Mesenchymal stem cell (in vitro differentiated cells and primary cell): ENCODE measurements at regions not wholly inside any gene's neighbourhood (a gene's known extent, or its start where the extent isn't known, plus 50 kb on each side); places are given as distances from the start of the nearest gene placed in this dataset.

Experiments used
- DNase-seq: peaks from one replicate; pipeline ENCODE4 v3.0.0-alpha.2; 2013
- H2AFZ ChIP-seq: one replicate; pipeline ENCODE4 v1.6.1; 2013; ENCODE audit warnings: low read depth, mild to moderate bottlenecking, control low read depth, inconsistent platforms, low read length, moderate library complexity
- H2AK5ac ChIP-seq: 2 replicates; pipeline ENCODE4 v1.6.1; 2013; ENCODE audit warnings: low read length, moderate library complexity, mild to moderate bottlenecking, inconsistent platforms; ENCODE audit not compliant: severe bottlenecking
- H2BK120ac ChIP-seq: one replicate; pipeline ENCODE4 v1.6.1; 2013; ENCODE audit warnings: low read depth, mild to moderate bottlenecking, inconsistent platforms, low read length, moderate library complexity
- H2BK12ac ChIP-seq, 2 experiments: one replicate each; pipeline ENCODE4 v1.6.1; 2013; ENCODE audit warnings: inconsistent platforms in 2 of 2, low read length in 2 of 2, mild to moderate bottlenecking in 2 of 2, moderate library complexity in 2 of 2, control low read depth in 1 of 2
- H2BK15ac ChIP-seq: one replicate; pipeline ENCODE4 v1.6.1; 2013; ENCODE audit warnings: mild to moderate bottlenecking, low read depth, inconsistent platforms; ENCODE audit not compliant: poor library complexity, severe bottlenecking
- H2BK5ac ChIP-seq: 2 replicates; pipeline ENCODE4 v1.6.1; 2013; ENCODE audit warnings: low read depth, mild to moderate bottlenecking, low read length, control low read depth, inconsistent platforms; ENCODE audit not compliant: poor library complexity, severe bottlenecking
- H3K14ac ChIP-seq, 2 experiments: one replicate each; pipeline ENCODE4 v1.6.1; 2013; ENCODE audit warnings: inconsistent platforms in 2 of 2, low read length in 2 of 2, control low read depth in 1 of 2, mild to moderate bottlenecking in 1 of 2, moderate library complexity in 1 of 2
- H3K18ac ChIP-seq, 2 experiments: one replicate each; pipeline ENCODE4 v1.6.1; 2013; ENCODE audit warnings: inconsistent platforms in 2 of 2, low read length in 2 of 2, control low read depth in 1 of 2, low read depth in 1 of 2, mild to moderate bottlenecking in 1 of 2
- H3K23ac ChIP-seq, 2 experiments: one replicate each; pipeline ENCODE4 v1.6.1; 2013; ENCODE audit warnings: inconsistent platforms in 2 of 2, low read length in 2 of 2, mild to moderate bottlenecking in 2 of 2, moderate library complexity in 2 of 2, control low read depth in 1 of 2
- H3K27ac ChIP-seq: 2 replicates; pipeline ENCODE4 v1.5.1; 2013; ENCODE audit warnings: mild to moderate bottlenecking, moderate library complexity, low read length, control low read depth, inconsistent platforms; ENCODE audit not compliant: poor library complexity, severe bottlenecking
- H3K27me3 ChIP-seq, 2 experiments: 2 replicates each; pipeline versions ENCODE4 v1.6.1 to v1.7.0; 2013; ENCODE audit warnings: low read length in 2 of 2, mild to moderate bottlenecking in 2 of 2, moderate library complexity in 2 of 2, control low read depth in 1 of 2, inconsistent platforms in 1 of 2; ENCODE audit not compliant: control insufficient read depth in 1 of 2, insufficient read depth in 1 of 2
- H3K36me3 ChIP-seq, 2 experiments: 2 replicates each; pipeline versions ENCODE4 v1.6.1 to v1.7.0; 2013; ENCODE audit warnings: low read length in 2 of 2, control low read depth in 1 of 2, inconsistent platforms in 1 of 2, low read depth in 1 of 2, mild to moderate bottlenecking in 1 of 2; ENCODE audit not compliant: insufficient read depth in 2 of 2, control insufficient read depth in 1 of 2
- H3K4ac ChIP-seq, 2 experiments: one replicate each; pipeline ENCODE4 v1.6.1; 2013; ENCODE audit warnings: inconsistent platforms in 2 of 2, low read length in 2 of 2, mild to moderate bottlenecking in 2 of 2, moderate library complexity in 2 of 2, control low read depth in 1 of 2, low read depth in 1 of 2
- H3K4me1 ChIP-seq: 2 replicates; pipeline ENCODE4 v1.6.1; 2013; ENCODE audit warnings: low read depth, low read length, control low read depth; ENCODE audit not compliant: control insufficient read depth, insufficient read depth
- H3K4me2 ChIP-seq: 2 replicates; pipeline ENCODE4 v1.6.1; 2013; ENCODE audit warnings: low read length, mild to moderate bottlenecking, inconsistent platforms; ENCODE audit not compliant: poor library complexity, severe bottlenecking
- H3K4me3 ChIP-seq, 2 experiments: 2 replicates each; pipeline versions ENCODE4 v1.5.1 to v1.7.0; 2013; ENCODE audit warnings: low read length in 2 of 2, mild to moderate bottlenecking in 2 of 2, control low read depth in 1 of 2, low read depth in 1 of 2; ENCODE audit not compliant: insufficient read depth in 1 of 2
- H3K79me1 ChIP-seq: replicated peaks from 2 replicates; pipeline ENCODE4 v1.6.1; 2013; ENCODE audit warnings: mild to moderate bottlenecking, control low read depth, low read length, inconsistent platforms; ENCODE audit not compliant: poor library complexity, severe bottlenecking
- H3K9ac ChIP-seq: 2 replicates; pipeline ENCODE4 v1.7.0; 2013; ENCODE audit warnings: mild to moderate bottlenecking, low read length, moderate library complexity
- H3K9me3 ChIP-seq: 2 replicates; pipeline ENCODE4 v1.7.0; 2013; ENCODE audit warnings: mild to moderate bottlenecking, low read length; ENCODE audit not compliant: control insufficient read depth
- H4K8ac ChIP-seq: one replicate; pipeline ENCODE4 v1.6.1; 2013; ENCODE audit warnings: inconsistent platforms, mild to moderate bottlenecking, low read length, moderate library complexity
- H4K91ac ChIP-seq: one replicate; pipeline ENCODE4 v1.6.1; 2013; ENCODE audit warnings: mild to moderate bottlenecking, low read length, inconsistent platforms
- WGBS: methylation state at CpG from one replicate; pipeline ENCODE4 v1.1.7; 2013; ENCODE audit warnings: mixed read lengths; 5-methylcytosine and 5-hydroxymethylcytosine counted together

GRCh38 chr2:106982350-106982749, 96.4 kb upstream of the ST6GAL2 start:
- H3K27me3 ChIP-seq, result peaks cover 0 to 13% of the 10 kb centered on the region in 2 experiments
- H4K8ac ChIP-seq, result no peak overlapping the region
- H3K9ac ChIP-seq, result no peak overlapping the region
- no peak overlapping the region for H2AK5ac ChIP-seq
- no peaks in the 10 kb centered on the region for H3K9me3 ChIP-seq
- H4K91ac ChIP-seq, result no peak overlapping the region
- H2BK5ac ChIP-seq, result no peak overlapping the region
- no peaks in the 10 kb centered on the region for H3K36me3 ChIP-seq
- H3K14ac ChIP-seq, result no peak overlapping the region
- no peak overlapping the region for H3K18ac ChIP-seq
- H2BK15ac ChIP-seq, result no peak overlapping the region
- H3K4me1 ChIP-seq, result peaks cover 2% of the 10 kb centered on the region
- no peak overlapping the region for H2BK12ac ChIP-seq
- no peaks in the 10 kb centered on the region for H3K79me1 ChIP-seq
- no peak overlapping the region for H3K4me2 ChIP-seq
- no peak for DNase-seq
- no peak overlapping the region for H2BK120ac ChIP-seq
- H3K4me3 ChIP-seq, result no peak overlapping the region
- whole genome bisulfite sequencing, result no CpG with 5 or more reads among the region's 1 CpG
- no peak overlapping the region for H3K4ac ChIP-seq
- H2AFZ ChIP-seq, result no peak overlapping the region
- no peak overlapping the region for H3K23ac ChIP-seq
- peak overlapping the region; percentile 81 for H3K27ac ChIP-seq

DNA sequence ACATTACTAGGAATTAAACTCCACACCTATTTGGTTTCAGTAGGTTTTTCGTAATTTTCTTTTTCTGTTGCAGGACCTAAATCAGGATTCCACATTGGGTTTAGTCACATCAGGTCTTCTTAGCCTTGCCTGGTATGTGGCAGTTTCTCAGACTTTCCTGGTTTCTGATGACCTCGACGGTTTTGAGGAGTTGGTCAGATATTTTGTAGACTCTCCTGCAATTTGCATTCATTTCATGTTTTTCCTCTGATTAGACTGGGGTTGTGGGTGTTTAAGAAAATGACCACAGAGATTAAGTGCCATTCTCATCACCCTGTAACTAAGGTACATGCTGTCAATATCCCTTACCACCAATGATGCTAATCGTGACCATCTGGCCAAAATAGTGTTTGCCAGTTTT, 97.3 kb upstream of the ST6GAL2 start:
- Histone ChIP-seq H3K4ac (no peak overlapping the region), H3K4me1 (peaks cover 2% of the 10 kb centered on the region), H2AK5ac (no peak overlapping the region), H3K9ac (no peak overlapping the region), H3K23ac (no peak overlapping the region), H3K18ac (no peak overlapping the region), H2BK5ac (no peak overlapping the region), H3K9me3 (no peaks in the 10 kb centered on the region), H3K14ac (no peak overlapping the region), H2BK12ac (no peak overlapping the region), H4K91ac (no peak overlapping the region), H3K4me2 (no peak overlapping the region), H3K79me1 (no peaks in the 10 kb centered on the region), H4K8ac (no peak overlapping the region), H2AFZ (no peak overlapping the region), H2BK120ac (no peak overlapping the region), H2BK15ac (no peak overlapping the region), H3K4me3 (no peak overlapping the region), H3K27me3 (peaks cover 0 to 21% of the 10 kb centered on the region in 2 experiments), H3K36me3 (no peaks in the 10 kb centered on the region), H3K27ac (peak overlapping the region; percentile 54)
- DNase-seq, result no peak
- 88% methylated on average over 3 of the region's 4 CpGs for WGBS

GRCh38 chr2:106988361-106988760, 102.4 kb upstream of the ST6GAL2 start:
- H2BK12ac ChIP-seq, result no peak overlapping the region
- no peak overlapping the region for H2AK5ac ChIP-seq
- H2BK5ac ChIP-seq, result no peak overlapping the region
- H3K14ac ChIP-seq, result no peak overlapping the region
- no peaks in the 10 kb centered on the region for H3K4me1 ChIP-seq
- H2BK15ac ChIP-seq, result no peak overlapping the region
- H3K79me1 ChIP-seq, result no peaks in the 10 kb centered on the region
- H3K36me3 ChIP-seq, result no peaks in the 10 kb centered on the region
- no peak overlapping the region for H3K9ac ChIP-seq
- no peak overlapping the region for H3K27ac ChIP-seq
- WGBS, result 83% methylated on average over 1 of the region's 1 CpG
- no peak overlapping the region for H4K8ac ChIP-seq
- H2BK120ac ChIP-seq, result no peak overlapping the region
- H2AFZ ChIP-seq, result no peak overlapping the region
- no peak overlapping the region for H3K4me3 ChIP-seq
- H3K4me2 ChIP-seq, result no peak overlapping the region
- no peak overlapping the region for H3K23ac ChIP-seq
- no peaks in the 10 kb centered on the region for H3K9me3 ChIP-seq
- DNase-seq, result no peak
- no peak overlapping the region for H3K18ac ChIP-seq
- no peak overlapping the region for H4K91ac ChIP-seq
- peaks cover 0 to 26% of the 10 kb centered on the region in 2 experiments for H3K27me3 ChIP-seq
- H3K4ac ChIP-seq, result no peak overlapping the region

DNA sequence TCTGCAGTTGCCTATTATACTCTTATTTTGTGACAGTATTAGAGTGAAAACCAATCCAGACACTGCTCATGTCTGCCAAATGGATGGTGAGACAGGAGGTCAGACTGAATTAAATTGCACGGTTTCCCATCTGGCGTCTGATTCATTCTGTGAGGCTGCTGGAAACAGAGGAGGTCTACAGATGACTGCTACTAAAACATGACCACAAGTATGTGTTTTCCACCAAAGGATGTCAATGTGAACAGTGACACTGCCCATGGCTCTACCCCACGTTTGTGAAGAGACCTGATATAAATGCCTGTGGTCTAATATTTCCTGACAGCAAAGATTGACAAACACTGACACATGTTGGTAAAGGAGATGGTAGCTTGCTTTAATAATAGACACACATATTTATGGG, 104.3 kb upstream of the ST6GAL2 start:
- no peak overlapping the region for H2BK120ac ChIP-seq
- H4K8ac ChIP-seq, result no peak overlapping the region
- H3K9me3 ChIP-seq, result no peaks in the 10 kb centered on the region
- no peak overlapping the region for H3K18ac ChIP-seq
- H2AK5ac ChIP-seq, result no peak overlapping the region
- 0% methylated on average over 2 of the region's 3 CpGs for WGBS
- H3K9ac ChIP-seq, result no peak overlapping the region
- H3K36me3 ChIP-seq, result no peaks in the 10 kb centered on the region
- H2BK5ac ChIP-seq, result no peak overlapping the region
- no peak overlapping the region for H4K91ac ChIP-seq
- H3K4me2 ChIP-seq, result no peak overlapping the region
- H2BK12ac ChIP-seq, result no peak overlapping the region
- H2BK15ac ChIP-seq, result no peak overlapping the region
- no peaks in the 10 kb centered on the region for H3K79me1 ChIP-seq
- no peak overlapping the region for H3K14ac ChIP-seq
- no peak overlapping the region for H2AFZ ChIP-seq
- H3K4me1 ChIP-seq, result peaks cover under 1% of the 10 kb centered on the region
- H3K4ac ChIP-seq, result no peak overlapping the region
- no peak overlapping the region for H3K4me3 ChIP-seq
- H3K23ac ChIP-seq, result no peak overlapping the region
- H3K27me3 ChIP-seq, result peaks cover 0 to 45% of the 10 kb centered on the region in 2 experiments
- H3K27ac ChIP-seq, result peak overlapping the region; percentile 67
- DNase-seq, result peak; percentile 85
